ENCODE measurements at regions not wholly inside any gene's neighbourhood (a gene's known extent, or its start where the extent isn't known, plus 50 kb on each side); places are given as distances from the start of the nearest gene placed in this dataset.
A peak's percentile ranks its signal among the peaks of the same experiment; 100 is the strongest.

GRCh38 chr10:44171765-44172164, 213.1 kb downstream of the CXCL12 start:
- Histone ChIP-seq H3K27me3 (no peaks in the 10 kb centered on the region), H3K4me1 (peaks cover 0 to 8% (median 3%) of the 10 kb centered on the region in 4 donors), H3K27ac (no peak overlapping the region), H3K9me3 (no peaks in the 10 kb centered on the region), H3K36me3 (no peaks in the 10 kb centered on the region), H3K4me3 (no peak overlapping the region)
- WGBS, 2 donors: 73 to 100% methylated on average over 4 of the region's 4 CpGs
- no peak for ATAC-seq (ENCODE audit: low FRiP score in 2 of 2)
- peak in 1 of 2 donors; percentile 15 for DNase-seq
- no peak for TF ChIP-seq EP300 (IDR thresholded peaks at IDR 0.05)
- TF ChIP-seq POLR2A (IDR thresholded peaks at IDR 0.05): no peak
- TF ChIP-seq POLR2AphosphoS5 (IDR thresholded peaks at IDR 0.05): no peak
- TF ChIP-seq CTCF (IDR thresholded peaks at IDR 0.05): no peak

- Histone ChIP-seq H3K9me3 (no peaks in the 10 kb centered on the region), H3K4me3 (no peak overlapping the region), H3K27ac (no peak overlapping the region), H3K4me1 (peaks cover 0 to 8% (median 3%) of the 10 kb centered on the region in 4 donors), H3K36me3 (no peaks in the 10 kb centered on the region), H3K27me3 (no peaks in the 10 kb centered on the region)
- no peak for TF ChIP-seq POLR2A (IDR thresholded peaks at IDR 0.05)
- no peak for TF ChIP-seq POLR2AphosphoS5 (IDR thresholded peaks at IDR 0.05)
- TF ChIP-seq EP300 (IDR thresholded peaks at IDR 0.05): no peak
- no peak for TF ChIP-seq CTCF (IDR thresholded peaks at IDR 0.05)
- WGBS, 2 donors: 56 to 83% methylated on average over 5 of the region's 5 CpGs
- ATAC-seq (ENCODE audit: low FRiP score in 2 of 2): no peak
- no peak for DNase-seq
These were observed 216.4 kb downstream of the CXCL12 start for GRCh38 chr10:44168478-44168877.

- H3K36me3 ChIP-seq: no peaks in the 10 kb centered on the region
- TF ChIP-seq CTCF (IDR thresholded peaks at IDR 0.05) (no peak), POLR2AphosphoS5 (IDR thresholded peaks at IDR 0.05) (no peak), EP300 (IDR thresholded peaks at IDR 0.05) (no peak), POLR2A (IDR thresholded peaks at IDR 0.05) (no peak)
- no peak for DNase-seq
- no peak overlapping the region for H3K27ac ChIP-seq
- no peaks in the 10 kb centered on the region for H3K9me3 ChIP-seq
- no peak overlapping the region for H3K4me3 ChIP-seq
- no peak for ATAC-seq (ENCODE audit: low FRiP score in 2 of 2)
- H3K27me3 ChIP-seq: no peaks in the 10 kb centered on the region
- 80 to 84% methylated on average over 6 of the region's 6 CpGs for WGBS, 2 donors
- peaks cover 0 to 2% (median 0%) of the 10 kb centered on the region in 4 donors for H3K4me1 ChIP-seq
These were observed 217.1 kb downstream of the CXCL12 start for GRCh38 chr10:44167752-44168151.

- H3K27me3 ChIP-seq: no peaks in the 10 kb centered on the region
- 95 to 100% methylated on average over 1 of the region's 1 CpG for WGBS, 2 donors
- H3K4me3 ChIP-seq: no peak overlapping the region
- H3K36me3 ChIP-seq: no peaks in the 10 kb centered on the region
- H3K9me3 ChIP-seq: no peaks in the 10 kb centered on the region
- TF ChIP-seq POLR2AphosphoS5 (IDR thresholded peaks at IDR 0.05) (no peak), EP300 (IDR thresholded peaks at IDR 0.05) (no peak), POLR2A (IDR thresholded peaks at IDR 0.05) (no peak), CTCF (IDR thresholded peaks at IDR 0.05) (no peak)
- no peak for ATAC-seq (ENCODE audit: low FRiP score in 2 of 2)
- H3K4me1 ChIP-seq: no peaks in the 10 kb centered on the region
- no peak for DNase-seq
- H3K27ac ChIP-seq: no peak overlapping the region
These were observed 218.5 kb downstream of the CXCL12 start for GRCh38 chr10:44166441-44166840.

GRCh38 chr10:44164251-44164956, 220.5 kb downstream of the CXCL12 start:
- Histone ChIP-seq H3K4me3 (no peak overlapping the region), H3K27me3 (no peaks in the 10 kb centered on the region), H3K27ac (no peak overlapping the region), H3K4me1 (no peaks in the 10 kb centered on the region), H3K36me3 (no peaks in the 10 kb centered on the region), H3K9me3 (no peaks in the 10 kb centered on the region)
- no peak for ATAC-seq (ENCODE audit: low FRiP score in 2 of 2)
- WGBS, 2 donors: 67 to 79% methylated on average over 3 of the region's 3 CpGs
- TF ChIP-seq POLR2A (IDR thresholded peaks at IDR 0.05) (no peak), POLR2AphosphoS5 (IDR thresholded peaks at IDR 0.05) (no peak)
- DNase-seq: no peak
